K562 (cell line): ENCODE measurements at regions not wholly inside any gene's neighbourhood (a gene's known extent, or its start where the extent isn't known, plus 50 kb on each side); places are given as distances from the start of the nearest gene placed in this dataset.

Source experiments
- ARID2 ChIP-seq: fragments of 450-650 bp; IDR thresholded peaks from 2 replicates; pipeline ENCODE4 v1.6.1; 2017; ENCODE audit warnings: antibody characterized with exemption, mild to moderate bottlenecking
- ARID4B ChIP-seq: sonication (generic); formaldehyde crosslinking; IDR thresholded peaks from 2 replicates; pipeline ENCODE4 v1.8.0; 2022; ENCODE audit warnings: mild to moderate bottlenecking, missing genetic modification reagents
- CHD4 ChIP-seq: fragments of 200-600 bp; sonication (generic); IDR thresholded peaks from 3 replicates; pipeline ENCODE4 v1.6.1; 2012; ENCODE audit warnings: low read depth, mild to moderate bottlenecking, mixed read lengths, low read length, inconsistent platforms; ENCODE audit not compliant: insufficient read depth, insufficient replicate concordance, poor library complexity, severe bottlenecking
- CREM ChIP-seq: IDR thresholded peaks from 2 replicates; pipeline ENCODE4 v1.6.1; 2014; ENCODE audit warnings: antibody characterized with exemption, low read depth
- FOXP1 ChIP-seq: sonication (generic); formaldehyde crosslinking; IDR thresholded peaks from 2 replicates; pipeline ENCODE4 v1.8.0; 2022; ENCODE audit warnings: mild to moderate bottlenecking, missing genetic modification reagents
- GABPB2 ChIP-seq: fragments of 250-450 bp; sonication (Bioruptor Pico); conservative IDR thresholded peaks from 2 replicates; pipeline ENCODE4 v1.5.1; 2021; ENCODE audit warnings: mild to moderate bottlenecking
- PHB2 ChIP-seq: fragments of 450-650 bp; IDR thresholded peaks from 2 replicates; pipeline ENCODE4 v1.6.1; 2017; ENCODE audit warnings: low read depth
- REST ChIP-seq, 2 experiments: fragments of 450-650 bp; formaldehyde crosslinking in 1 of 2; IDR thresholded peaks; 2 replicates each; pipeline versions ENCODE4 v1.4.0 to v1.6.1; 2014 to 2020; ENCODE audit warnings: mild to moderate bottlenecking in 2 of 2, borderline replicate concordance in 1 of 2, low read depth in 1 of 2
- SAP30 ChIP-seq: fragments of 200-600 bp; sonication (generic); IDR thresholded peaks from 2 replicates; pipeline ENCODE4 v1.6.1; 2012; ENCODE audit warnings: borderline replicate concordance, low read depth, mild to moderate bottlenecking, moderate library complexity, low read length, control low read depth, inconsistent platforms; ENCODE audit not compliant: insufficient read depth, poor library complexity, severe bottlenecking
- SIN3A ChIP-seq, 2 experiments: fragments of 150-350 bp in 1 of 2; IDR thresholded peaks; 2 replicates each; pipeline ENCODE4 v1.6.1; 2011 to 2016; ENCODE audit warnings: borderline replicate concordance in 2 of 2, low read depth in 2 of 2, low read length in 2 of 2, mild to moderate bottlenecking in 2 of 2, moderate library complexity in 2 of 2; ENCODE audit not compliant: control insufficient read depth in 1 of 2
- SNRNP70 ChIP-seq: fragments of 200-400 bp; formaldehyde crosslinking; optimal IDR thresholded peaks from 2 replicates; pipeline ENCODE3; 2017; ENCODE audit warnings: low read depth, low read length
- TAF7 ChIP-seq: fragments of 450-650 bp; IDR thresholded peaks from 2 replicates; pipeline ENCODE4 v1.6.1; 2016; ENCODE audit warnings: missing genetic modification characterization, missing compliant biosample characterization
- ZBTB7A ChIP-seq: IDR thresholded peaks from 2 replicates; pipeline ENCODE4 v1.6.1; 2011; ENCODE audit warnings: low read depth, mild to moderate bottlenecking, low read length, moderate library complexity, borderline replicate concordance; ENCODE audit not compliant: control insufficient read depth
- ZNF224 ChIP-seq: sonication (generic); formaldehyde crosslinking; IDR thresholded peaks from 2 replicates; pipeline ENCODE4 v1.8.0; 2022; ENCODE audit warnings: mild to moderate bottlenecking, missing genetic modification reagents

GRCh38 chr20:62576815-62577489, 65.4 kb upstream of the SLCO4A1 start (continued):
- TF ChIP-seq ZBTB7A = peak; percentile 39; the same call in 1 of the 2 replicates
- peak; percentile 91 for TF ChIP-seq ARID4B
- peak; percentile 39; the same call in 1 of the 2 replicates for TF ChIP-seq FOXP1 (CRISPR knock-in tag)
- no peak for TF ChIP-seq PHB2
- TF ChIP-seq ARID2 = no peak
- TF ChIP-seq SAP30 = peak; percentile 82
- TF ChIP-seq ZNF224 (CRISPR knock-in tag) = no peak
- no peak for TF ChIP-seq SNRNP70
- TF ChIP-seq CHD4 = no peak
- no peak for TF ChIP-seq TAF7 (tag)
- TF ChIP-seq CREM = no peak
- no peak for TF ChIP-seq GABPB2 (CRISPR knock-in tag)
- peak; percentile 98 for TF ChIP-seq REST (IDR thresholded peaks at IDR 0.05; ENCODE audit: borderline replicate concordance)
- peak; percentile 90 for TF ChIP-seq REST (CRISPR knock-in tag; IDR thresholded peaks at IDR 0.05; ENCODE audit: low read depth)
- TF ChIP-seq SIN3A (IDR thresholded peaks at IDR 0.05; ENCODE audit: borderline replicate concordance in 2 of 2, control insufficient read depth in 1 of 2, low read depth in 2 of 2, low read length in 2 of 2) = peak; percentile 48 to 97; a peak in 2 of 4 replicates
